NAMALWA (cell line): ENCODE measurements at regions not wholly inside any gene's neighbourhood (a gene's known extent, or its start where the extent isn't known, plus 50 kb on each side); places are given as distances from the start of the nearest gene placed in this dataset.
A peak's percentile ranks its signal among the peaks of the same experiment; 100 is the strongest.

Experiments used
- DNase-seq: peaks from one replicate; pipeline ENCODE4 v3.0.0-alpha.2; 2015; ENCODE audit warnings: low spot score

- no peak for DNase-seq
Measured at GRCh38 chr4:23166919-23167318, 474.2 kb downstream of the GBA3 start.

GRCh38 chr4:23166407-23166806 lies 473.7 kb downstream of the GBA3 start:
- DNase-seq = no peak

GRCh38 chr4:23165669-23166068 lies 472.9 kb downstream of the GBA3 start:
- DNase-seq = no peak

- no peak for DNase-seq
Measured at GRCh38 chr4:23163647-23164436, 471.1 kb downstream of the GBA3 start.

GRCh38 chr4:23162275-23162674 lies 469.5 kb downstream of the GBA3 start:
- no peak for DNase-seq

GRCh38 chr4:23161787-23162186 lies 469.1 kb downstream of the GBA3 start:
- DNase-seq = no peak

- DNase-seq = no peak
Measured at GRCh38 chr4:23153076-23153475, 460.3 kb downstream of the GBA3 start.

- DNase-seq = no peak
Measured at GRCh38 chr4:23149815-23150214, 457.1 kb downstream of the GBA3 start.

GRCh38 chr4:23144707-23145106 lies 452.0 kb downstream of the GBA3 start:
- no peak for DNase-seq

- DNase-seq = peak; percentile 64
Measured at GRCh38 chr4:23135792-23136645, 443.3 kb downstream of the GBA3 start.

GRCh38 chr4:23134331-23134730 lies 441.6 kb downstream of the GBA3 start:
- no peak for DNase-seq

- peak; percentile 1 for DNase-seq
Measured at GRCh38 chr4:23130845-23131244, 438.1 kb downstream of the GBA3 start.

- DNase-seq = no peak
Measured at GRCh38 chr4:23125118-23125517, 432.4 kb downstream of the GBA3 start.

- no peak for DNase-seq
Measured at GRCh38 chr4:23122666-23123400, 430.1 kb downstream of the GBA3 start.

- no peak for DNase-seq
Measured at GRCh38 chr4:23120374-23120773, 427.6 kb downstream of the GBA3 start.

GRCh38 chr4:23117826-23118225 lies 425.1 kb downstream of the GBA3 start:
- no peak for DNase-seq

GRCh38 chr4:23114538-23114937 lies 421.8 kb downstream of the GBA3 start:
- DNase-seq = no peak

GRCh38 chr4:23113104-23113503 lies 420.4 kb downstream of the GBA3 start:
- no peak for DNase-seq

GRCh38 chr4:23106516-23106915 lies 413.8 kb downstream of the GBA3 start:
- DNase-seq = no peak

GRCh38 chr4:23105759-23106370 lies 413.1 kb downstream of the GBA3 start:
- no peak for DNase-seq

- DNase-seq = no peak
Measured at GRCh38 chr4:23097251-23097650, 404.5 kb downstream of the GBA3 start.

GRCh38 chr4:23091711-23092110 lies 399.0 kb downstream of the GBA3 start:
- DNase-seq = no peak
